ENCODE measurements at regions not wholly inside any gene's neighbourhood (a gene's known extent, or its start where the extent isn't known, plus 50 kb on each side); places are given as distances from the start of the nearest gene placed in this dataset.

GRCh38 chrX:99353412-99353811, 1056.7 kb downstream of the PCDH19 start:
- no peaks in the 10 kb centered on the region for H3K4me1 ChIP-seq
- BruUV-seq (replicated peaks): no TSS peak
- no peaks in the 10 kb centered on the region for H3K9me3 ChIP-seq
- H3K27me3 ChIP-seq (replicated peaks; ENCODE audit: control insufficient read depth, insufficient read depth, low read length): no peaks in the 10 kb centered on the region
- H3K36me3 ChIP-seq (ENCODE audit: control insufficient read depth, insufficient read depth, low read length): no peaks in the 10 kb centered on the region
- H3K4me3 ChIP-seq (ENCODE audit: low read depth, low read length): no peak overlapping the region
- POLR2A ChIA-PET: no interaction called here
- no peak for TF ChIP-seq CTCF (IDR thresholded peaks at IDR 0.05; ENCODE audit: insufficient read depth in 1 of 2, low read depth in 1 of 2, low read length in 1 of 2, severe bottlenecking in 1 of 2, unreplicated experiment in 1 of 2)
- no peak overlapping the region for H3K4me3 Mint-ChIP-seq (ENCODE audit: unreplicated experiment)
- no peaks in the 10 kb centered on the region for H3K27me3 Mint-ChIP-seq (ENCODE audit: insufficient read depth, unreplicated experiment)
- no peaks in the 10 kb centered on the region for H3K36me3 Mint-ChIP-seq (ENCODE audit: insufficient read depth, unreplicated experiment)
- no peak overlapping the region for H3K27ac Mint-ChIP-seq (ENCODE audit: unreplicated experiment)
- H3K4me1 Mint-ChIP-seq (ENCODE audit: low read depth, unreplicated experiment): no peaks in the 10 kb centered on the region
- intact Hi-C loops (cut with micrococcal nuclease; ENCODE audit: unreplicated experiment): no loop called here
- DNase-seq: no peak
- CTCF ChIA-PET: no interaction called here
- H3K9me3 Mint-ChIP-seq (ENCODE audit: unreplicated experiment): no peaks in the 10 kb centered on the region

- intact Hi-C loops (cut with micrococcal nuclease; ENCODE audit: unreplicated experiment): no loop called here
- no TSS peak for BruUV-seq (replicated peaks)
- no peaks in the 10 kb centered on the region for H3K36me3 ChIP-seq (ENCODE audit: control insufficient read depth, insufficient read depth, low read length)
- H3K4me1 Mint-ChIP-seq (ENCODE audit: low read depth, unreplicated experiment): no peaks in the 10 kb centered on the region
- no peak for TF ChIP-seq CTCF (IDR thresholded peaks at IDR 0.05; ENCODE audit: insufficient read depth in 1 of 2, low read depth in 1 of 2, low read length in 1 of 2, severe bottlenecking in 1 of 2, unreplicated experiment in 1 of 2)
- H3K9me3 Mint-ChIP-seq (ENCODE audit: unreplicated experiment): no peaks in the 10 kb centered on the region
- no peaks in the 10 kb centered on the region for H3K27me3 Mint-ChIP-seq (ENCODE audit: insufficient read depth, unreplicated experiment)
- no peaks in the 10 kb centered on the region for H3K4me1 ChIP-seq
- H3K4me3 ChIP-seq (ENCODE audit: low read depth, low read length): no peak overlapping the region
- ChIA-PET CTCF (no interaction called here), POLR2A (no interaction called here)
- no peaks in the 10 kb centered on the region for H3K27me3 ChIP-seq (replicated peaks; ENCODE audit: control insufficient read depth, insufficient read depth, low read length)
- no peaks in the 10 kb centered on the region for H3K9me3 ChIP-seq
- no peak overlapping the region for H3K27ac Mint-ChIP-seq (ENCODE audit: unreplicated experiment)
- DNase-seq: no peak
- H3K4me3 Mint-ChIP-seq (ENCODE audit: unreplicated experiment): no peak overlapping the region
- no peaks in the 10 kb centered on the region for H3K36me3 Mint-ChIP-seq (ENCODE audit: insufficient read depth, unreplicated experiment)
These were observed 1061.8 kb downstream of the PCDH19 start for GRCh38 chrX:99348256-99348655.

- intact Hi-C loops (cut with micrococcal nuclease; ENCODE audit: unreplicated experiment): no loop called here
- no peaks in the 10 kb centered on the region for H3K36me3 Mint-ChIP-seq (ENCODE audit: insufficient read depth, unreplicated experiment)
- no peaks in the 10 kb centered on the region for H3K9me3 Mint-ChIP-seq (ENCODE audit: unreplicated experiment)
- no peaks in the 10 kb centered on the region for H3K4me1 Mint-ChIP-seq (ENCODE audit: low read depth, unreplicated experiment)
- H3K36me3 ChIP-seq (ENCODE audit: control insufficient read depth, insufficient read depth, low read length): no peaks in the 10 kb centered on the region
- H3K4me3 ChIP-seq (ENCODE audit: low read depth, low read length): no peak overlapping the region
- no peaks in the 10 kb centered on the region for H3K27me3 ChIP-seq (replicated peaks; ENCODE audit: control insufficient read depth, insufficient read depth, low read length)
- no TSS peak for BruUV-seq (replicated peaks)
- POLR2A ChIA-PET: no interaction called here
- TF ChIP-seq CTCF (IDR thresholded peaks at IDR 0.05; ENCODE audit: insufficient read depth in 1 of 2, low read depth in 1 of 2, low read length in 1 of 2, severe bottlenecking in 1 of 2, unreplicated experiment in 1 of 2): no peak
- H3K27ac Mint-ChIP-seq (ENCODE audit: unreplicated experiment): no peak overlapping the region
- no peak overlapping the region for H3K4me3 Mint-ChIP-seq (ENCODE audit: unreplicated experiment)
- CTCF ChIA-PET: no interaction called here
- no peaks in the 10 kb centered on the region for H3K27me3 Mint-ChIP-seq (ENCODE audit: insufficient read depth, unreplicated experiment)
- no peaks in the 10 kb centered on the region for H3K9me3 ChIP-seq
- no peak for DNase-seq
- H3K4me1 ChIP-seq: no peaks in the 10 kb centered on the region
These were observed 1101.8 kb downstream of the PCDH19 start for GRCh38 chrX:99308302-99308701.
